ENCODE measurements at regions not wholly inside any gene's neighbourhood (a gene's known extent, or its start where the extent isn't known, plus 50 kb on each side); places are given as distances from the start of the nearest gene placed in this dataset.

DNA sequence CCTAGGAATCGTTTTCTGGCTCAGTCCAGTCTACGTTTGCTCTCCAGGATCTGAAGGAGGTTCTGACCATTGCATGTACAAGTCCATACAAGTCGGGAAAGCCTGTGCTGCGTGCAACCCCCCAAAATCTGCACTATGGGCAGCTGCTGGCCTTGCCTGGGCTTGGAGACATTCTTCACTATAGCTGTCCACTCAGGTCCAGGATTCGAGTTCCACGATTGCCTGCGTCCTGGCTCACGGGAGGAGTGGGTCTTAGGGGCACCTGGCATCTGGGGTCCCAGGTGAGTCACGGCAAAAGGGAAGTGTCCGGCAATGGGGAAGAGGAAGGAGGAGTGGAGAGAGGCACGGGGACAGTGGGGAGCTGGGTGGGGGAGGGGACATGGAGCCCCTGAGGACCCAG, 563.0 kb downstream of the BRD1 start:
- no peak for DNase-seq (ENCODE audit: extremely low read depth in 1 of 2, low read depth in 1 of 2)

DNA sequence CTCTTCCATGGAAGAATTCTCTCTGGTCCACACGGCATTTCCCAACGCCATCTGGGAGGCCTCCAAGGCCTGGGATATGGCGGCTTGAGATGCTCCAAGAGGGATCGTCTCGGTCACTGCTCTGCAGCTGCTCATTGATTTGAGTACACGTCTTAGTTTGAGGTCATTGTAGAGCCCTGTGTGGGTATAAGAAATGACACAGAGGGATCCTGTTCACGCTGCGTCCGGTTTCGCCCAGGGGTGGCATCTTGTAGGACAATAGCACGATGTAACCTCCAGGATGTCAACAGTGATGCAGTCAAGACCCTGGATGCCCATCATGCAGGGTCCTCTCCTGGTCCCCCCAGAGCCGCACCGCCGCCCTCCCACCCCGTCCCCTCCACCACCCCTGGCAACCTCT, 564.6 kb downstream of the BRD1 start:
- DNase-seq (ENCODE audit: extremely low read depth in 1 of 2, low read depth in 1 of 2): no peak

DNA sequence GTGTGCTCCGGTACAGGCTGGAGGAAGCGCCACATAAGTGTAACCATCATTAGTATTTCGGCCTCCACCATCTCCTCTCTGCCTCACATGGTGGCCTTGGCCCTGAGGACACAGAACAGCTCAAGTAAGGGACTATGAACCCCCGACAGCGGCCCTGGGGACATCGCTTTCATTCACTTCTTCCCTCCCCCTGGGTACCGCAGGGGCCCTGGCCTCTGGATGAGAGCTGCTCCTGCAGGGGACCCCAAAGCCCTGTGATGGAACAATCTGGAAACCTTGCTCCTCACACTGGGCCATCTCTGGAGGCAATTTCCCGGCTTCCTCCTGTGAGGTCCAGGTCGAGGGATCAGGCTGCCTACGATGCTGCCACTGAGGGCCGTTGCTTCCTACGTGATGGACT, 565.5 kb downstream of the BRD1 start:
- no peak for DNase-seq (ENCODE audit: extremely low read depth in 1 of 2, low read depth in 1 of 2)

- no peak for DNase-seq (ENCODE audit: extremely low read depth in 1 of 2, low read depth in 1 of 2)
Observed at GRCh38 chr22:49261616-49262015, 566.1 kb downstream of the BRD1 start.

- no peak for DNase-seq (ENCODE audit: extremely low read depth in 1 of 2, low read depth in 1 of 2)
Observed at GRCh38 chr22:49260681-49261580, 566.7 kb downstream of the BRD1 start.

- no peak for DNase-seq (ENCODE audit: extremely low read depth in 1 of 2, low read depth in 1 of 2)
Observed at GRCh38 chr22:49259839-49260615, 567.6 kb downstream of the BRD1 start.

DNA sequence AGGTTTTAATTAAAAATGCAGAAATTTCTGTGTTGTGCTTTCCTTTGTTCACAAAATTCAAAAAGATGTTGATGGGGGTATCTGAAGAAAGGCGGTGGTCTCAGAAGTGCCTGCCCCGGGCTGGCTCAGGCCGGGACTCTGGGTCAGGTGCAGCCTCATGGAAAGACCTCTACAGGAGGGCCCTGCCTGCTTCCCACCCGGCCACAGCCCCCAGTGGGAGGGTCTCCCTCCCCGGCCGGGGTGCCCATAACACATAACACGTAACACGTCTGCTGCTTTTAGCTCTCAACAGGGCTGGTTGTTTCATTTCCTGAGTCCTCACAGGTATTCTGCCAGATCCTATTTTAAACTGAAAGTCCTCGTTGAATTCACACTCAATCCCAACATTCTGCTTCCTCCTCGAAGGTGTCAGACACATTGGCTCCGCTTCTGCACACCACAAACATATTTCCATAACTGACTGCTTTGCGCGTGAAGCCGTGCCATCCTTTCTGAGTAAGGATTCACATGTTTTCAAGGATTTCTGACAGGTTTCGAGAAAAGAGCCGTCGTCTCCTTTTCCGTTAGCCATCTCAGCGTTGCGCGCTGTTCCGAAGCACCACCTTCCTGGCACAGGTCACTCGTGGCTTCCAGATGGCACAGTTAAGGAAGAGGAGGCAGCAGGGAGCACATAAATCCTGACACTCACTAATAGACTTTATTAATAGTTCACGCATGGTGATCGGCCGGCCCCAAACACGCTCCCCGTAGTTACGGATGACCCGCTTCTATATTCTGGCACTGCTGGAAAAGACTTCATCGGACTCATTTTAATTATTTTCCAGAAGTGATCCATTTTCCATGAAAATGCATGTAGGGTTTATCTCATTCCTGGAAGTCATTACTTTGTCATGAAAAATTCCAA, 569.3 kb downstream of the BRD1 start:
- DNase-seq (ENCODE audit: extremely low read depth in 1 of 2, low read depth in 1 of 2): no peak

GRCh38 chr22:49257551-49257961, 570.1 kb downstream of the BRD1 start:
- no peak for DNase-seq (ENCODE audit: extremely low read depth in 1 of 2, low read depth in 1 of 2)

GRCh38 chr22:49255741-49256318, 571.8 kb downstream of the BRD1 start:
- no peak for DNase-seq (ENCODE audit: extremely low read depth in 1 of 2, low read depth in 1 of 2)

GRCh38 chr22:49255154-49255553, 572.5 kb downstream of the BRD1 start:
- DNase-seq (ENCODE audit: extremely low read depth in 1 of 2, low read depth in 1 of 2): no peak

DNA sequence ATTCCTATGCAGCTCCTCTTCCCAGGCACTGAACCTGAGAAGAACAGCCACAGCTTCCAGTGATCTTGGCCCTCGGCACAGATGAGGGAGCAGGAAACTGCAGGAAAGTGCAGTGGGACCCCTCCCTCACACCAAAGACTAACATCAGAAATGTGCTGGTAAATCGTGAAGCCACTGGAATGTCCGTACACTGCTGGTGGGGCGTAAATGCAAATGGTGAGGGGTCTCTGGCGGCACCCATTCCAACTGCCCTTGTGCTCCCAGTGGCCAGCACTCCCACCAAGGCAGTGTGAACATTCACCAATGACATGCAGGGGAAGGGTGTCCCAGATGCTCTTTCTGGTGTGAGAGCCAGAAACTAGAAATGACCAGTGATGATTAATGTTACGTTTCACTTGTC, 574.0 kb downstream of the BRD1 start:
- no peak for DNase-seq (ENCODE audit: extremely low read depth in 1 of 2, low read depth in 1 of 2)

DNA sequence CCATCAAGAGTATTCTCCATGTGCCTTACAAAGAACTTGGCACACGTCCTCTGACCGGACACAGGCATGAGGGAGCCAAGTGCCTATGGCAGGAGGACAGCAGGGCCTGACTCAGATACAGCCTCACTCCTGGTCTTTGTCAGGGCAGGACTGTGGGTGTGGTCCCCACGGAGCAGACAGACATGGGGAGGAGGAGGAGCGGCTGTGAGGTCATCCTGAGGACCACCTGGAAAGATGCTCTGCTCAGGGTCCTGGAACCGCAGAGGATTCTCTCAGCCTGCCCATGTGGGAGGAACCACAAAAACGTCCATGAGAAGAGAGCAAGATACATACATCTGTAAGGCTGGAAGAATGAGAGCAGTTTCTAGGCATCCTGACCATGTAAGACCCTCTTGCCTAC, 576.3 kb downstream of the BRD1 start:
- no peak for DNase-seq (ENCODE audit: extremely low read depth in 1 of 2, low read depth in 1 of 2)

- DNase-seq (ENCODE audit: extremely low read depth in 1 of 2, low read depth in 1 of 2): no peak
Observed at GRCh38 chr22:49247194-49247924, 580.3 kb downstream of the BRD1 start.

- DNase-seq (ENCODE audit: extremely low read depth in 1 of 2, low read depth in 1 of 2): no peak
Observed at GRCh38 chr22:49244466-49245420, 582.9 kb downstream of the BRD1 start.

DNA sequence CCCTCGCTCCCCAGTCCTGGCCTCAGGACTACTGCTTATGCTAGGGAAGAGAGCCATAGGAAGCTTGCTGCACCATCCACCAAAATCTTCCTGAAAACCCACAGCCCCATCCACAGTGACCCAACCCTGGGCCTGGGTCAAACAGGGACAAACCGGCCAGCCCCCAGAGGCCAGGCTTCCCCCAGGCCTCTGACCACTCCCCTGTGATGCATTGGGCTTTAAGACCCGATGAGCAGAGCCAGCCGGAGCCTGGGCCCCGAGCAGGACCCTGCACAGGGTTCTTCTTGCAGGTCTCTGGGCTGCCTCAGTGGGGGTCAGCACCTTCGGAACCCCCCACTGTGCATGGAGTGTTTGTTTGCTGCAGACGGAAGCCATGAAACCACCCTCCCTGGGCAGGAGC, 583.7 kb downstream of the BRD1 start:
- no peak for DNase-seq (ENCODE audit: extremely low read depth in 1 of 2, low read depth in 1 of 2)

DNA sequence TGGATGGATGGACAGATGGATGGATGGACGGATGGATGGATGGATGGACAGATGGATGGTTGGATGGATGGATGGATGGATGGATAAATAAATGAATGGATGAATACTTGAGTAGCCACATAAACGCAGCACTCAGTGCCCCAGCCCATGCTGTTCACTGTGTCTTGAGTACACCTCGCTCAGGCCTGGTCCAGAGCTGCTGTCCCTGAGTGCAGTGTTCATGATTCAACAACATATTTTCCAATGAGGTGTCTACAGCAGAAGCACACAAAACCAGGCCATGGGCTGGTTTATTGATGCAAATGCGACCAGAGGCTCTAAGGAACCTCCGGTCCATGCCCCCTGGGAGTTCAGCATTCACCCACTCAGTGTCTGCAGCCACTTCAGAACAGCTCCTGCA, 584.3 kb downstream of the BRD1 start:
- DNase-seq (ENCODE audit: extremely low read depth in 1 of 2, low read depth in 1 of 2): no peak

DNA sequence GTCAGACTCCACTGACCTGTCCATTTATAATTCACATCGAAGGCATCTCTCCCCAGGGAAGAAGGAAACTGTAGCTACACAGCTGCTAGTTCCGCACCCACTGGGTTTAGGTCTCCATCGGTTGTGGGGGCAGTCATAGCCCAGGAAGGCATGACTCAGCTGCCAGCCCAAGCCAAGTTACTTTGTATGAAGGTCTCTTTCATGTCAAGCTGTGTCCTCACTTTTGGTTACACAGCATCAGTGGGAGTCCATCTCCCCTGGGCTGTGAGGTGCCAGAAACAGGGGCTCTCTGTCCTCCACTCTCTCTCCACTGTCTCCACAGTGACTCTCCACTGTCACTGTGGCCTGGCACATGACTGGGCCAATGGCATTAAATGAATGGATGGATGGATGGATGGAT, 585.2 kb downstream of the BRD1 start:
- no peak for DNase-seq (ENCODE audit: extremely low read depth in 1 of 2, low read depth in 1 of 2)

DNA sequence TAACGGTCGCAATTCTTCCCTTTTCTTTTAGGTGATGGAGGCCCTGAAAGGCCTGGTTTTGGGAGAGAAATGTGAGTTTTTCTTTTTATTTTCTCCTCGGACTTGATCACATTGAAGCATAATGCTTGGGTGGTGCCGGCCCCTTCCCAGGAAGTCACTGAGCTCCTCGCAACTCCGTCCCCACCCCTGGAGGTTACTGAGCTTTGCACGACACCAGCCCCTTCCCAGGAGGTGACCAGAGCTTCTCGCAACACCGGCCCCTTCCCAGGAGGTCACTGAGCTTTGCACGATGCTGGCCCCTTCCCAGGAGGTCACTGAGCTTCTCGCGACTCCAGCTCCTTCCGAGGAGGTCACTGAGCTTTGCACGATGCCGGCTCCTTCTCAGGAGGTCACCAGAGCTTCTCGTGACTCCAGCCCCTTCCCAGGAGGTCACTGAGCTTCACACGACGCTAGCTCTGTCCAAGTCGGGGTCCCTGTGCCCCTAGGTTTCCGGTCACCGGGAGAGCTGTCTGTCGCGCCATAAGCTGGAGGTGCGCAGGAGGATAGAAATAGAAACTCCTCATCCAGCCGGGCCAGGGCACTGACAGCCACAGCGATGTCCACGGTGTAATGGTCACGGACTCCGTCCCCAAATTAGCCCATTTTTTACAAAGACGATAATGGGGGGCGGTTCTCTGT, 586.4 kb downstream of the BRD1 start:
- no peak for DNase-seq (ENCODE audit: extremely low read depth in 1 of 2, low read depth in 1 of 2)
